ENCODE measurements at regions not wholly inside any gene's neighbourhood (a gene's known extent, or its start where the extent isn't known, plus 50 kb on each side); places are given as distances from the start of the nearest gene placed in this dataset.

DNA sequence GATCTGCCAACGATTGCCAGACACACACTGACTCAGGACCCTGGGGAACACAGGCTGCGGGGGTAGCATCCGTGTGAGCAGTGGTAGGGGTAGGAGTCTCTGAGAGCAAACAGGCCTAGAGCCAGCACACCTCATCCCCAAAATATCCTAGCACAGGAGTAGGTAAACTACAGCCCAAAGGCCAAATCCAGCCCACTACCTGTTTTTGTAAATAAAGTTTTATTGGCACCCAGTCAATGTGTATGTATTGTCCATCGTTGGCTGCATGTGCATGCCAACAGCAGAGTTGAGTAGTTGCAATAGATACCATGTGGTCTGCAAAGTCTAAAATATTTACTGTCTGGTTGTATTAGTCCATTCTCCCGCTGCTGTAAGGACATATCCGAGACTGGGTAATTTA is 55.5 kb upstream of the GPRC5B start:
- TF ChIP-seq, protein P1, sequence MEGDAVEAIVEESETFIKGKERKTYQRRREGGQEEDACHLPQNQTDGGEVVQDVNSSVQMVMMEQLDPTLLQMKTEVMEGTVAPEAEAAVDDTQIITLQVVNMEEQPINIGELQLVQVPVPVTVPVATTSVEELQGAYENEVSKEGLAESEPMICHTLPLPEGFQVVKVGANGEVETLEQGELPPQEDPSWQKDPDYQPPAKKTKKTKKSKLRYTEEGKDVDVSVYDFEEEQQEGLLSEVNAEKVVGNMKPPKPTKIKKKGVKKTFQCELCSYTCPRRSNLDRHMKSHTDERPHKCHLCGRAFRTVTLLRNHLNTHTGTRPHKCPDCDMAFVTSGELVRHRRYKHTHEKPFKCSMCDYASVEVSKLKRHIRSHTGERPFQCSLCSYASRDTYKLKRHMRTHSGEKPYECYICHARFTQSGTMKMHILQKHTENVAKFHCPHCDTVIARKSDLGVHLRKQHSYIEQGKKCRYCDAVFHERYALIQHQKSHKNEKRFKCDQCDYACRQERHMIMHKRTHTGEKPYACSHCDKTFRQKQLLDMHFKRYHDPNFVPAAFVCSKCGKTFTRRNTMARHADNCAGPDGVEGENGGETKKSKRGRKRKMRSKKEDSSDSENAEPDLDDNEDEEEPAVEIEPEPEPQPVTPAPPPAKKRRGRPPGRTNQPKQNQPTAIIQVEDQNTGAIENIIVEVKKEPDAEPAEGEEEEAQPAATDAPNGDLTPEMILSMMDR (conservative IDR thresholded peaks at IDR 0.05 in 1 of 2, IDR thresholded peaks at IDR 0.05 in 1 of 2; ENCODE audit: low read depth in 1 of 2, low read length in 2 of 2) = no peak
- TF ChIP-seq EZH2 (IDR thresholded peaks at IDR 0.05; ENCODE audit: low read length, missing control alignments) = no peak

Measured in fibroblast of lung (primary cell).